C4-2B (cell line): ENCODE measurements at regions not wholly inside any gene's neighbourhood (a gene's known extent, or its start where the extent isn't known, plus 50 kb on each side); places are given as distances from the start of the nearest gene placed in this dataset.
"Not testable (repeated sequence)": the region's sequence is repeated elsewhere in the genome, so short reads cannot be mapped to it uniquely, and the experiment has no call there.

Experiments
- H3K27ac ChIP-seq: fragments of 450-650 bp; 2 replicates; pipeline ENCODE4 v1.5.1; 2017
- ZFX ChIP-seq: fragments of 450-650 bp; IDR thresholded peaks from 2 replicates; pipeline ENCODE4 v1.6.1; 2017
- TF ChIP-seq, protein P1 (sequence below): fragments of 450-650 bp; conservative IDR thresholded peaks from 2 replicates; pipeline ENCODE4 v1.5.1; 2017; ENCODE audit warnings: mild to moderate bottlenecking

DNA sequence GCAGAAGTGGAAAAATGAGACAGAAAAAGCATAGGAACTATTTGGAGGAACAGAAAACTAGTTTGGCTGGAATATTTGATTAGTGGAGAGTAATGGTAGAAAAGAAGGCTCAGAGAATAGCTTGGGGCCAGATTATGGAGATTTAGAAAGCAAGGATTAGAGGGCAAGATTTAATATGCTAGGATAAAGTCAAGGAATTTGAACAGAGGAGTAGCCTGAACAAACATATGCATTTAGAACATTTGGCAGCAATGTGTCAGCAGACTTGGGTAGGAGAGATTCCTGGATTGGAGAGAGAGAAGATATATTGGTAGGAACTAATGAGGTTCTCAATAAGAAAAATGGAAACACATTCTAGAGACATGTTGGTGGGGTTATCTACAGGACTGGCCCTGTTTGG is 229.2 kb upstream of the PKP2 start:
- no peak overlapping the region for H3K27ac ChIP-seq
- TF ChIP-seq, protein P1, sequence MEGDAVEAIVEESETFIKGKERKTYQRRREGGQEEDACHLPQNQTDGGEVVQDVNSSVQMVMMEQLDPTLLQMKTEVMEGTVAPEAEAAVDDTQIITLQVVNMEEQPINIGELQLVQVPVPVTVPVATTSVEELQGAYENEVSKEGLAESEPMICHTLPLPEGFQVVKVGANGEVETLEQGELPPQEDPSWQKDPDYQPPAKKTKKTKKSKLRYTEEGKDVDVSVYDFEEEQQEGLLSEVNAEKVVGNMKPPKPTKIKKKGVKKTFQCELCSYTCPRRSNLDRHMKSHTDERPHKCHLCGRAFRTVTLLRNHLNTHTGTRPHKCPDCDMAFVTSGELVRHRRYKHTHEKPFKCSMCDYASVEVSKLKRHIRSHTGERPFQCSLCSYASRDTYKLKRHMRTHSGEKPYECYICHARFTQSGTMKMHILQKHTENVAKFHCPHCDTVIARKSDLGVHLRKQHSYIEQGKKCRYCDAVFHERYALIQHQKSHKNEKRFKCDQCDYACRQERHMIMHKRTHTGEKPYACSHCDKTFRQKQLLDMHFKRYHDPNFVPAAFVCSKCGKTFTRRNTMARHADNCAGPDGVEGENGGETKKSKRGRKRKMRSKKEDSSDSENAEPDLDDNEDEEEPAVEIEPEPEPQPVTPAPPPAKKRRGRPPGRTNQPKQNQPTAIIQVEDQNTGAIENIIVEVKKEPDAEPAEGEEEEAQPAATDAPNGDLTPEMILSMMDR, result no peak
- TF ChIP-seq ZFX, result no peak

DNA sequence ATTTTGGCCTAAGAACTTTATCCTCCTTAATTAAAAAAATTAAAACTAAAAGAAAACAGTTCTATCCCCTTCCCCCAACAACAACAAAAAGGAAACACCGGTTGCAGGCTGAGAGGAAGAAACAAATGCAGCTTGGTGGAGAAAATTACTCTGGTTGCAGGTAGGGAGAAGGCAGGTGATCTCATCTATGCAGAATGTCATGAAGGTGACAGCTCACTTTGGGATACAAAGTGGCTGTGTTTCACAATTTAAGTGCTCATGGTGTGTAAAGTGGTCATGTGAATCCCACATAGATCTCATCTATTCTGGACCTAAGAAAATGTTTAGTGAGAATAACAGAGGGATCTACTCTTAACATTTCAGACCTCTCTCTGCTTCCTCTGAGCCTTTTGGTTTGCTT is 219.7 kb upstream of the PKP2 start:
- TF ChIP-seq, protein P1, result no peak
- no peak for TF ChIP-seq ZFX
- H3K27ac ChIP-seq, result no peak overlapping the region

DNA sequence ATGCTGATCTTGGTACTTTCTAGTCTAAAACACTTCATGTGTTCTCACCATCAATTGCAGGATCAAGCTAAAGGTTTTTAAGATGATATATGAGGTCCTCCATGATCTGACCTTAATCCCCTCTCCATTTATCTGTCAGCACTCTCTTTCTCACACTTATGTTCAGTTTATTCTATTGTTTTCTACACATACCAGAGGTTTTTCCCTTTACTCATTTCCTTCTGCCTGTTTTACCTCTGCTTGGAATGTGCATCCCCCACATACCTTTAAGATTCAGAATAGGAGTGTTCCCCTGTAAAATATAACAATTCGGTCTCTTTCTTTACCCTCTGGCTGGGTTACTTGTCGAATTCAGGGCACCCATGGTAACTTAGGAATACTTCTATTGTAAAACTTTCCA is 219.1 kb upstream of the PKP2 start:
- no peak overlapping the region for H3K27ac ChIP-seq
- no peak for TF ChIP-seq ZFX
- TF ChIP-seq, protein P1, result no peak

DNA sequence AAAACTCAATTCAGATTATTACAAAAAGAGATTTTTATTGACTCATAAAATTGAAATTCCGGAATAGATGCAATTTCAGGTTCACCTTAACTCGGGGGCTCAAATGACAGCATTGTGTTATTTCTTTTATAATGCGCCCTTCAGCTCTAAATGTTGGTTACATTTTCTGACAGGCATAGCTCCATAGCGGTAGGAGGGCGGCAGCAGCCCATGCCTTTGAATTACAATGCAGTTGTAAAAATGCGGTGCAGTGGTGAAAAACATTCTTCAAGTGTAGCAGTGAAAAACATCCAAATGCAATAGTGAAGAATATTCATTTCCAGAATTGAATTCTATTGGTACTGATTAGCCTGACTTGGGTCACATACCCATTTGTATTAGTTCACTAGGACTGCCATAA is 215.3 kb upstream of the PKP2 start:
- TF ChIP-seq ZFX, result no peak
- TF ChIP-seq, protein P1, result no peak

DNA sequence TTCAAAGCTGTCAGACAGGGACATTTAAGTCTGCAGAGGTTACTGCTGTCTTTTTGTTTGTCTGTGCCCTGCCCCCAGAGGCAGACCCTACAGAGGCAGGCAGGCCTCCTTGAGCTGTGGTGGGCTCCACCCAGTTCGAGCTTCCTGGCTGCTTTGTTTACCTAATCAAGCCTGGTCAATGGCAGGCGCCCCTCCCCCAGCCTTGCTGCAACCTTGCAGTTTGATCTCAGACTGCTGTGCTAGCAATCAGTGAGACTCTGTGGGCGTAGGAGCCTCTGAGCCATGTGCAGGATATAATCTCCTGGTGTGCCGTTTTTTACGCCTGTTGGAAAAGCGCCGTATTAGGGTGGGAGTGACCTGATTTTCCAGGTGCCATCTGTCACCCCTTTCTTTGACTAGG is 211.2 kb upstream of the PKP2 start:
- H3K27ac ChIP-seq, result not testable (repeated sequence)

More for the DNA sequence above, 215.3 kb upstream of the PKP2 start:
- no peak overlapping the region for H3K27ac ChIP-seq

DNA sequence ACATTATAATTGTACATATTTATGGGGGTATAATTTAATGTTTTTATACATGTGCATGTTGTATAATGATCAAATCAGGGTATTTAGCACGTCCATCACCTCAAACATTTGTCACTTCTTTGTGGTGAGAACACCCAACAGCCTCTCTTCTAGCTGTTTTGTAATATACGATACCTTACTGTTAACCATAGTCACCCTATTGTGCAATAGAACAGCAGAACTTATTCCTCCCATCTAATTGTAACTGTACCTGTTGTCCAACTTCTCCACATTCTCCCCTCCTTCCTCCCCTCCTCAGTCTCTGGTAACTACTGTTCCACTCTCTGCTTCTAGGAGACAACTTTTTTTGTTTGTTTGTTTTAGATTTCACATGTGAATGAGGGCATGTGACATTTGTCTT is 197.0 kb upstream of the PKP2 start:
- no peak overlapping the region for H3K27ac ChIP-seq
- TF ChIP-seq, protein P1, result no peak
- TF ChIP-seq ZFX, result no peak

DNA sequence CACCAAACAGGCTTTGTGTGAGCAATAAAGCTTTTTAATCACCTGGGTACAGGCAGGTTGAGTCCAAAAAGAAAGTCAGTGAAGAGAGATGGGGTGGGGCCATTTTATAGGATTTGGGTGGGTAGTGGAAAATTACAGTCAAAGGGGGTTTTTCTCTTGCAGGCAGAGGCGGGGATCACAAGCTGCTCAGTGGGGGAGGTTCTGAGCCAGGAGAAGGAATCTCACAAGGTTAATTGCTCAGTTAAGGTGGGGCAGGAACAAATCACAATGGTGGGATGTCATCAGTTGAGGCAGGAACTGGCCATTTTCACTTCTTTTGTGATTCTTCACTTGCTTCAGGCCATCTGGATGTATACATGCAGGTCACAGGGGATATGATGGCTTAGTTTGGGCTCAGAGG is 191.3 kb upstream of the PKP2 start:
- H3K27ac ChIP-seq, result not testable (repeated sequence)

DNA sequence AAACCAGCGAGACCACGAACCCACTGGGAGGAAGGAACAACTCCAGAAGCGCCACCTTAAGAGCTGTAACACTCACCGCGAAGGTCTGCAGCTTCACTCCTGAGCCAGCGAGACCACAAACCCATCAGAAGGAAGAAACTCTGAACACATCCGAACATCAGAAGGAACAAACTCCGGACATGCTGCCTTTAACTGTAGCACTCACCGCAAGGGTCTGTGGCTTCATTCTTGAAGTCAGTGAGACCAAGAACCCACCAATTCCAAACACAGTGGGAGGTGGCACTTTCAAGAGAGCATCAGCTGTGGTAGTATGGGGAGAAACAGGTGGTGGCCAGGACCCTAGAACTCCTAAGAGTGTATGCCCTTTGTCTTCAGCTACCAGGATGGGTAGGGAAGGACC is 179.8 kb upstream of the PKP2 start:
- not testable (repeated sequence) for H3K27ac ChIP-seq

DNA sequence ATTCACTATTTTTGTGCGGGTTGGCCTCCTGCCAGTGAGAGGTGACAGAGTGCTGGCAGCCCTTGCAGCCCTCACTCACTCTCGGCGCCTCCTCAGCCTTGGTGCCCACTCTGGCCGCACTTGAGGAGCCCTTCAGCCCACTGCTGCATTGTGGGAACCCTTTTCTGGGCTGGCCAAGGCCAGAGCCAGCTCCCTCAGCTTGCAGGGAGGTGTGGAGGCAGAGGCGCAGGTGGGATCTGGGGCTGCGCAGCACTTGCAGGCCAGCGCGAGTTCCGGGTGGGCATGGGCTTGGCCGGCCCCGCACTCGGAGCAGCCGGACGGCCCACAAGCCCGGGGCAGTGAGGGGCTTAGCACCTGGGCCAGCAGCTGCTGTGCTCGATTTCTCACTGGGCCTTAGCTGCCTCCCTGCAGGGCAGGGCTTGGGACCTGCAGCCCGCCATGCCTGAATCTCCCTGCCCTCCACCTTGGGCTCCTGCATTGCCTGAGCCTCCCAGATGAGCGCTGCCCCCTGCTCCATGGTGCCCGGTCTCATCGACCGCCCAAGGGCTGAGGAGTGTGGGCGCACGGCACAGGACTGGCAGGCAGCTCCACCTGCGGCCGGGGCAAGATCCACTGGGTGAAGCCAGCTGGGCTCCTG is 178.7 kb upstream of the PKP2 start:
- H3K27ac ChIP-seq, result not testable (repeated sequence)

DNA sequence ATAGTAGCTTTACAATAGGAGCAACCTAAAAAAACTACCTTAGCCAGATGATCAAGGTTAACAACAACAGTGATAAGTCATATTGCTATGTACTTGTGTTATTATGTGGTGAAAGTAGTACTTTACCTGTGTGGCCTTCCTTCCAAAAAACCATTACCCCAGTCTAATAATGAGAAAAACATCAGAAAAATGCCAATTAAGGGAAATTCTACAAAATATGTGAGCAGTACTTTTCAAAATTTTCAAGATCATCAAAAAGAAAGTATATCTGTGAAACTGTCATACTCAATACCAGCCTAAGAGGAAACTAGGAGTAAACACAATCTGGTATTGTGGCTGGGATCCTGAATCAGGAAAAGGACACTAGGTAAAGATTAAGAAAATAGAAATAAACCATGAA is 165.3 kb upstream of the PKP2 start:
- H3K27ac ChIP-seq, result no peak overlapping the region
- TF ChIP-seq, protein P1, result no peak
- TF ChIP-seq ZFX, result no peak
